PFSK-1 (cell line): ENCODE measurements at regions not wholly inside any gene's neighbourhood (a gene's known extent, or its start where the extent isn't known, plus 50 kb on each side); places are given as distances from the start of the nearest gene placed in this dataset.

Experiments used
- FOXP2 ChIP-seq: optimal IDR thresholded peaks from 2 replicates; pipeline ENCODE3; 2011; ENCODE audit warnings: borderline replicate concordance, control low read depth, inconsistent platforms; ENCODE audit not compliant: insufficient read depth; ENCODE audit errors: extremely low read length, extremely low read depth
- POLR2AphosphoS5 ChIP-seq: IDR thresholded peaks from 2 replicates; pipeline ENCODE4 v1.6.1; 2012; ENCODE audit warnings: low read depth, mild to moderate bottlenecking, control low read depth, low read length, moderate library complexity
- REST ChIP-seq, 2 experiments: IDR thresholded peaks; 2 replicates each; pipeline versions ENCODE4 v1.6.1 to v1.8.0; 2011 to 2012; ENCODE audit warnings: low read depth in 2 of 2, low read length in 2 of 2, control low read depth in 1 of 2, inconsistent platforms in 1 of 2, mild to moderate bottlenecking in 1 of 2, moderate library complexity in 1 of 2; ENCODE audit not compliant: insufficient read depth in 1 of 2
- TAF1 ChIP-seq: IDR thresholded peaks from 2 replicates; pipeline ENCODE4 v1.6.1; 2012; ENCODE audit warnings: low read length, control low read depth, borderline replicate concordance; ENCODE audit not compliant: insufficient read depth

GRCh38 chr1:70902211-70902610 is 145.4 kb downstream of the PTGER3 start:
- TF ChIP-seq POLR2AphosphoS5: no peak
- no peak for TF ChIP-seq TAF1
- no peak for TF ChIP-seq REST (IDR thresholded peaks at IDR 0.05; ENCODE audit: insufficient read depth in 1 of 2, low read depth in 2 of 2, low read length in 2 of 2)
- TF ChIP-seq FOXP2: no peak
